Bronchial epithelial cell (primary cell): ENCODE measurements at regions not wholly inside any gene's neighbourhood (a gene's known extent, or its start where the extent isn't known, plus 50 kb on each side); places are given as distances from the start of the nearest gene placed in this dataset.
A peak's percentile ranks its signal among the peaks of the same experiment; 100 is the strongest.

Experiments used
- DNase-seq: peaks from one replicate; pipeline ENCODE4 v3.0.0-alpha.2; 2010; ENCODE audit warnings: low read depth
- FAIRE-seq: peaks from 2 replicates; lab custom pipeline; 2011; peaks lifted over from hg19 to GRCh38; lab: Jason Lieb, UNC
- H3K27me3 ChIP-seq: 2 replicates; pipeline ENCODE4 v1.5.1; 2011; ENCODE audit warnings: low read length; ENCODE audit not compliant: control insufficient read depth, insufficient read depth
- H3K36me3 ChIP-seq: 2 replicates; pipeline ENCODE4 v1.5.1; 2011; ENCODE audit warnings: low read length; ENCODE audit not compliant: control insufficient read depth, insufficient read depth
- H3K4me3 ChIP-seq: 2 replicates; pipeline ENCODE4 v1.5.1; 2011; ENCODE audit warnings: mild to moderate bottlenecking, low read depth, low read length, control low read depth
- TF ChIP-seq, protein P1 (sequence below): IDR thresholded peaks from 2 replicates; pipeline ENCODE4 v1.5.1; 2011; ENCODE audit warnings: mild to moderate bottlenecking, moderate library complexity, low read length, control low read depth, inconsistent platforms; ENCODE audit not compliant: insufficient read depth, severe bottlenecking

DNA sequence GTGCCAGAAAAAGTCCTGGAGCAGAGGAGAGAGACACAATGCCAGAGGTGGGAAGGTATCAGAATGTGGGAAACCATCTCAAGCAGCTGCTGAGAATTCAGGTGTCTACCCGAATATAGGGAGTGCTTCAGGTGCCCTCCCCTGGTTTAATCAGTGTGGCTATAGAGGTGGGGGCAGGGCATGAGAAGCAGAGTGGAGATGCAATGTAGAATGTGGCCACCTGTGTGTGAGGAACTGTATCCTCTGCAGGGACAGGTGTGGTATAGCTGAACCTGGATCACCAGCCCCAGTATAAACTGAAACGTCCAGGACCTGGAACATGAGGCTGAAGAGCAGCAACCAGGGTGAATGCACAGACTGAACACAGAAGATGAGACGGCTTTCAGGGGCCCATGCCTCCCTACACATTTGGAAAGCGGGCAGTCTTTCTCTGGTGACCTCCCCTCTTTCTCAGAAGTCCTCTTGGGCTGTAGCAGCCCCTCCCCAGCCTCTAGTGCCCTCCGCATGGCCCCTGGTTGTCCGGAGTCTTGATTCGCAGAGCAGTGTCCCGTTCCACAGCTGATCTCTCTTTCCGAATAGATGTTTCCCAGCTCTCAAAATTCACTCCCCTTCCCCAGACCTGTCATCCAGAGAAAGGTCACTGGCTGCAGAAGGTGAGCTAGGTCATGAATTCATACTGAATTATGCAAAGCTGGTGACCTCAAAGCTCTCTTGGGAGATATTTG, 103.1 kb downstream of the ABHD5 start:
- FAIRE-seq = peak; percentile 28
- no peak for DNase-seq

DNA sequence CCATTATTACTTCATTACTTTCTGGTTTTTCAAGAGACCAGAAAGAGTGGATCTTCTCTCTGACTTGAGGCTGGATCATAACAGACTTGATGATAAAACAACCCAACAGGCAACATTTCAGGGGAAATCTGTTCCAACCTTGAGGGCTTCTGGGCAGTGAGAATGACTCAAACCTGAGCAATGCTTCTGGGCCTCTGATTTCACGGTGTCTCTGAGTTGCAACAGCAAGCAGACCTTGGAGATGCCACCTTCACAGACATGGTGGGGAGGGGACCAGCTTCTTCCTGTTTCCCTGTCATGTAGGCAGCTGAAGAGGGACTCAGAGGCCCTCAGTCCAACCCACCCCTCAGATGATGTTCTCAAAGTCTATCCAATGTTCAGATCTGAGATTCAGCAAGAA, 104.0 kb downstream of the ABHD5 start:
- TF ChIP-seq, protein P1, sequence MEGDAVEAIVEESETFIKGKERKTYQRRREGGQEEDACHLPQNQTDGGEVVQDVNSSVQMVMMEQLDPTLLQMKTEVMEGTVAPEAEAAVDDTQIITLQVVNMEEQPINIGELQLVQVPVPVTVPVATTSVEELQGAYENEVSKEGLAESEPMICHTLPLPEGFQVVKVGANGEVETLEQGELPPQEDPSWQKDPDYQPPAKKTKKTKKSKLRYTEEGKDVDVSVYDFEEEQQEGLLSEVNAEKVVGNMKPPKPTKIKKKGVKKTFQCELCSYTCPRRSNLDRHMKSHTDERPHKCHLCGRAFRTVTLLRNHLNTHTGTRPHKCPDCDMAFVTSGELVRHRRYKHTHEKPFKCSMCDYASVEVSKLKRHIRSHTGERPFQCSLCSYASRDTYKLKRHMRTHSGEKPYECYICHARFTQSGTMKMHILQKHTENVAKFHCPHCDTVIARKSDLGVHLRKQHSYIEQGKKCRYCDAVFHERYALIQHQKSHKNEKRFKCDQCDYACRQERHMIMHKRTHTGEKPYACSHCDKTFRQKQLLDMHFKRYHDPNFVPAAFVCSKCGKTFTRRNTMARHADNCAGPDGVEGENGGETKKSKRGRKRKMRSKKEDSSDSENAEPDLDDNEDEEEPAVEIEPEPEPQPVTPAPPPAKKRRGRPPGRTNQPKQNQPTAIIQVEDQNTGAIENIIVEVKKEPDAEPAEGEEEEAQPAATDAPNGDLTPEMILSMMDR = no peak
- peaks cover 1% of the 10 kb centered on the region for H3K27me3 ChIP-seq
- FAIRE-seq (peak; percentile 95), DNase-seq (peak; percentile 86)
- no peak overlapping the region for H3K4me3 ChIP-seq
- no peaks in the 10 kb centered on the region for H3K36me3 ChIP-seq

More for the DNA sequence above, 103.1 kb downstream of the ABHD5 start:
- Histone ChIP-seq H3K36me3 (no peaks in the 10 kb centered on the region), H3K27me3 (peaks cover 1% of the 10 kb centered on the region), H3K4me3 (no peak overlapping the region)
- TF ChIP-seq, protein P1 = no peak

DNA sequence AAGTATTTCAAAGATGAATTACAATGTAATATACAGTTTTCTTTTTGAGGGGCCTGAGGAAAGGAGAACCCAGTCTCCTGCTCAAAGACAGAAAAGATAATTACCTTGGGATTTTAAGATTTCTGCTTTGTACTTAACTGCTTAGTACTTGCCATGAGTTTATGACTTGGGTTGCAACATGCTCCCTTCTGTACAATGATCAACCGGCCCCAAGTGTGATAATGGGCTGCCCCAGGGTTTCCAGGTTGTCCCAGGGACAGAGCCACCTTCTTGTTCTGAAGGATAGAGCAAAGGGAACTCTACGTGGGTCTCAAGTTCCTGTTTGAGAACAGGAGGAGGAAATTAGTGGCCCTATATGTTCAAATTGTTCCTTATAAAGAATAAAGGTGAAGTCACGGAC, 104.8 kb downstream of the ABHD5 start:
- Histone ChIP-seq H3K4me3 (no peak overlapping the region), H3K27me3 (peaks cover 1% of the 10 kb centered on the region), H3K36me3 (no peaks in the 10 kb centered on the region)
- no peak for FAIRE-seq
- TF ChIP-seq, protein P1 = no peak
- no peak for DNase-seq

DNA sequence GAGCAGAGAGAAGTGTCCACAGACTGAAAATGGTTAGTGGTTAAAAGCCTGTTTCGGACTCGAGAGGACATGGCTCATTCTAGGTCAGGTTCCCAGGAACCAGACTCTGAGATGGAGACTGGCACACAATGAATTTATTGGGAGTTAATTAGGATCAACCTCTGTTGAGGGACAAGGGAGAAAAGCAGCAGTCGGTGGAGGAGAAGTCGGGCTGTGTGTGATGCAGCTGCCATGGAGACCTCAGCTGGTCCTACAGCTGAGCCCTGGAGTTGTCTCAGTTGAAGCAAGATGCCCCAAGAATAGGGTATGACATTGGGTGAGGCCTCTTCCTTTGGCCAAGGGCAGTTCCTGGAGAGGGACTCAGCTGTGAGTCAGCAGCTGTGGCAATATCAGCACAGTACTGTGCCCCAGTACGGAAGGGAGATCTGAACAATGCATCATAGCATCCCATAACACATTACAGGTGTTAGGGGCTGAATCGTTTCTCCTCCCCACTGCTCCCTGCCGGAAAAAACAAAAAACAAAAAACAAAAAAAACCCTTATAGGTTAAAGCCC, 105.4 kb downstream of the ABHD5 start:
- Histone ChIP-seq H3K27me3 (no peaks in the 10 kb centered on the region), H3K4me3 (no peak overlapping the region), H3K36me3 (no peaks in the 10 kb centered on the region)
- FAIRE-seq (peak; percentile 94), DNase-seq (peak; percentile 80)
- TF ChIP-seq, protein P1 = no peak

DNA sequence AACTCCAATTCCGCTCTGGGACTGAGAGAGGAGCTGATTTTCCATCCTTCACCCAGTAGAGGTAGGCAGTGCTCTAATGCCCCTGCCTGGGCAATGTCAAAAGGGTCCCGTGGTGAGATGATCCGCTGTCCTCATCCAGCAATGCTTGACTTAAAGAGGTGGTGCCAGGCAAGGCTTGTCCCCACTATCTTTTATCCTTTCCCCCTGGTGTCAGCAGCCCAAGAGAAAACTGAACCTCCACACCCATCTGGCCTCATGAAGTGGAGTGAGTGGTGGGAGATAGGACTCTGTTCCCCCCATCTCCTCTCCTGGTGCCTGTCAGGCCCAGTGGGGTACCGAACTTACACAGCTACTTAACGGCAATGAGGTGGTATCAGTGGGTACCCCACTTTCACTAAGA, 107.1 kb downstream of the ABHD5 start:
- FAIRE-seq = no peak
- no peak overlapping the region for H3K4me3 ChIP-seq
- TF ChIP-seq, protein P1 = no peak
- DNase-seq = no peak
- H3K36me3 ChIP-seq = no peaks in the 10 kb centered on the region
- H3K27me3 ChIP-seq = no peaks in the 10 kb centered on the region

DNA sequence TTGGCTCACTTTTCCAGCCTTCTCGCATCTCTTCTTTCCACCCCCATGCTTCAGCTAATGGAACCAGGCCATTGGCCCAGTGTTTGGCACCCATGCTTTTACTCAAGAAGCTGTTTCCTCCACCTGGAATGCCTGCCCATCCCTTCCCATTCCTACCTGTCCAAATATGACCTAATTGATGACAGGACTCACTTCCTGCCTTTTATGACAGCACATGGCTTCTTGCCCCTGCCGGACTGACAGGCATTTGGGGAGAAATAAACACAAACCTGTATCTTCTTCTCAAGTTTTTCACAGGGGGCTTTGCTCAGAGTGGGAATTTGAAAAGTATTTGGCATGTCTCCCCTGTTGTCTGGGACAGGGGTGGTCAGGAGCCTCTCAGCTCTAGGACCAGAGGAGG, 120.1 kb downstream of the ABHD5 start:
- TF ChIP-seq, protein P1 = no peak

More for the DNA sequence above, 120.1 kb downstream of the ABHD5 start:
- Histone ChIP-seq H3K36me3 (no peaks in the 10 kb centered on the region), H3K4me3 (no peak overlapping the region), H3K27me3 (no peaks in the 10 kb centered on the region)
- FAIRE-seq (no peak), DNase-seq (peak; percentile 34)
